HG03565 (cell line): ENCODE measurements at regions not wholly inside any gene's neighbourhood (a gene's known extent, or its start where the extent isn't known, plus 50 kb on each side); places are given as distances from the start of the nearest gene placed in this dataset.

Source experiments
- ATAC-seq: cut with Tn5 transposase; IDR thresholded peaks from one replicate; pipeline ENCODE4 v1.9.1; 2021; ENCODE audit warnings: mild to moderate bottlenecking, moderate library complexity; ENCODE audit not compliant: unreplicated experiment

GRCh38 chr14:46306267-46306666 lies 345.3 kb downstream of the RPL10L start:
- ATAC-seq = no peak

- no peak for ATAC-seq
Measured at GRCh38 chr14:46300765-46301164, 350.8 kb downstream of the RPL10L start.

GRCh38 chr14:46290706-46291105 lies 360.9 kb downstream of the RPL10L start:
- ATAC-seq = no peak

- ATAC-seq = no peak
Measured at GRCh38 chr14:46279776-46280175, 371.8 kb downstream of the RPL10L start.

GRCh38 chr14:46279327-46279726 lies 372.3 kb downstream of the RPL10L start:
- no peak for ATAC-seq

- no peak for ATAC-seq
Measured at GRCh38 chr14:46259536-46259935, 392.0 kb downstream of the RPL10L start.

GRCh38 chr14:46256381-46256780 lies 395.2 kb downstream of the RPL10L start:
- no peak for ATAC-seq

- ATAC-seq = no peak
Measured at GRCh38 chr14:46250113-46250703, 401.4 kb downstream of the RPL10L start.

- ATAC-seq = no peak
Measured at GRCh38 chr14:46248001-46248630, 403.5 kb downstream of the RPL10L start.

- ATAC-seq = no peak
Measured at GRCh38 chr14:46245276-46245675, 406.3 kb downstream of the RPL10L start.

GRCh38 chr14:46233786-46234185 lies 417.8 kb downstream of the RPL10L start:
- no peak for ATAC-seq

- no peak for ATAC-seq
Measured at GRCh38 chr14:46230540-46230939, 421.0 kb downstream of the RPL10L start.

GRCh38 chr14:46215801-46216200 lies 435.8 kb downstream of the RPL10L start:
- ATAC-seq = no peak

- ATAC-seq = no peak
Measured at GRCh38 chr14:46198676-46199075, 452.9 kb downstream of the RPL10L start.

GRCh38 chr14:46197856-46198255 lies 453.7 kb downstream of the RPL10L start:
- ATAC-seq = no peak
